AG09319 (cell line): ENCODE measurements at regions not wholly inside any gene's neighbourhood (a gene's known extent, or its start where the extent isn't known, plus 50 kb on each side); places are given as distances from the start of the nearest gene placed in this dataset.
"Not testable (repeated sequence)": the region's sequence is repeated elsewhere in the genome, so short reads cannot be mapped to it uniquely, and the experiment has no call there.

Experiments used
- DNase-seq: peaks from one replicate; pipeline ENCODE4 v3.0.0-alpha.2; 2010; ENCODE audit warnings: low read depth; ENCODE audit errors: extremely low read depth
- TF ChIP-seq, protein P1 (sequence below): IDR thresholded peaks from 2 replicates; pipeline ENCODE4 v1.5.1; 2011; ENCODE audit warnings: low read depth, mild to moderate bottlenecking, inconsistent platforms, low read length, moderate library complexity

- DNase-seq: not testable (repeated sequence)
Observed at GRCh38 chrX:99988532-99988931, 421.5 kb downstream of the PCDH19 start.

- DNase-seq: no peak
Observed at GRCh38 chrX:99973572-99974226, 436.4 kb downstream of the PCDH19 start.

GRCh38 chrX:99939883-99940232, 470.2 kb downstream of the PCDH19 start:
- TF ChIP-seq, protein P1, sequence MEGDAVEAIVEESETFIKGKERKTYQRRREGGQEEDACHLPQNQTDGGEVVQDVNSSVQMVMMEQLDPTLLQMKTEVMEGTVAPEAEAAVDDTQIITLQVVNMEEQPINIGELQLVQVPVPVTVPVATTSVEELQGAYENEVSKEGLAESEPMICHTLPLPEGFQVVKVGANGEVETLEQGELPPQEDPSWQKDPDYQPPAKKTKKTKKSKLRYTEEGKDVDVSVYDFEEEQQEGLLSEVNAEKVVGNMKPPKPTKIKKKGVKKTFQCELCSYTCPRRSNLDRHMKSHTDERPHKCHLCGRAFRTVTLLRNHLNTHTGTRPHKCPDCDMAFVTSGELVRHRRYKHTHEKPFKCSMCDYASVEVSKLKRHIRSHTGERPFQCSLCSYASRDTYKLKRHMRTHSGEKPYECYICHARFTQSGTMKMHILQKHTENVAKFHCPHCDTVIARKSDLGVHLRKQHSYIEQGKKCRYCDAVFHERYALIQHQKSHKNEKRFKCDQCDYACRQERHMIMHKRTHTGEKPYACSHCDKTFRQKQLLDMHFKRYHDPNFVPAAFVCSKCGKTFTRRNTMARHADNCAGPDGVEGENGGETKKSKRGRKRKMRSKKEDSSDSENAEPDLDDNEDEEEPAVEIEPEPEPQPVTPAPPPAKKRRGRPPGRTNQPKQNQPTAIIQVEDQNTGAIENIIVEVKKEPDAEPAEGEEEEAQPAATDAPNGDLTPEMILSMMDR: no peak

More at GRCh38 chrX:99973572-99974226, 436.4 kb downstream of the PCDH19 start:
- TF ChIP-seq, protein P1: no peak

DNA sequence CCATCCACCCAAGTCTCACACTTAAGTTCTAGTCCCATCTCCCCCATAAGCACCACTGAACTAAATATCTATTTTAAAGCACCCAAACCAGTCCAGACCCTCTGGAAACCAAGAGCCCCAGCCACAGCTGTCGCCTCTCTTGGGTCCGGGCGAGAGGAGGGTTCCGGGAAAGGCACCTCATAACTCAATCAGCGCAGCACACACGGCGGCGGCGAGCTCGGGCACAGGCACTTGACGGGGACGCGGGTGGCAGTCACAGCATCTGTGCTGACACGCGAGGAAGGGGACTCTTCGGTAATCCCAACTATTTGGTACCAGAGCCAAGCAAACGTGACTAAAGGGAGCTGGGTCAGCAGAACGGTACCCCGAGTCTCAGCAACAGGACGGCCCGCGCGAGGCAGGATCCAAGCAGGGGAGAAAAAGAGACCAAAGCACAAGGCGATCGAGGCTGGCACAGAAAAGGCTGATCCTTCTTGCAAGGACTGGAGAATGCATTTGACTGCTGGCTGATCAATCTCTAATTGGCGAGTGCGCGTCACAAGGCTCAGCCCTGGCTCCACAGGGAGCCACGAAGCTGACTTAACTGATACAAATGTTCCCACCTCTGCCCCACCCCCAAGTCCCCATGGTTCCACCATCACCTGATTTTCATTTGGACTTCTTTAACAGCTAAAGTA, 470.7 kb downstream of the PCDH19 start:
- not testable (repeated sequence) for DNase-seq

More at GRCh38 chrX:99939883-99940232, 470.2 kb downstream of the PCDH19 start:
- DNase-seq: no peak

GRCh38 chrX:99938464-99938863, 471.6 kb downstream of the PCDH19 start:
- TF ChIP-seq, protein P1: no peak

DNA sequence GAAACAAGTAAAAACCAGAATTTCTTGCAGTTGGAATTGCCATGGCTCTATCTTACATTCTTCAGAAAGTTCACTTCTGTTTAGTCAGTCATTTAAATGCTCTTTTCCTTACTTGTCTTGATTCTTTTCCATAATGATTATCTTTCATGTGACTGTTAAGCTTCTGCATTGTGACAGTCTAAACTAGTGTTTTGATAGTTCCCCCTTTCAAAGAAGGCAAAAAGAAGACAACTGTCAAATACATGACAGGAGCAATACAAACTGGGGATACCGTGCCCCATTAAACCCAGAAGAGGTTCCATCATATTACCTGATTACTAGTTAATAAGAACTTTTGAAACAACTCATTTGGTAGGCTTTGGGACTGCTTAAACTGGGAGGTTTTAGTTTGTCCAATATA, 476.2 kb downstream of the PCDH19 start:
- no peak for DNase-seq
- TF ChIP-seq, protein P1: no peak

More at GRCh38 chrX:99938464-99938863, 471.6 kb downstream of the PCDH19 start:
- no peak for DNase-seq

- TF ChIP-seq, protein P1: no peak
- DNase-seq: no peak
Observed at GRCh38 chrX:99914635-99915034, 495.4 kb downstream of the PCDH19 start.

DNA sequence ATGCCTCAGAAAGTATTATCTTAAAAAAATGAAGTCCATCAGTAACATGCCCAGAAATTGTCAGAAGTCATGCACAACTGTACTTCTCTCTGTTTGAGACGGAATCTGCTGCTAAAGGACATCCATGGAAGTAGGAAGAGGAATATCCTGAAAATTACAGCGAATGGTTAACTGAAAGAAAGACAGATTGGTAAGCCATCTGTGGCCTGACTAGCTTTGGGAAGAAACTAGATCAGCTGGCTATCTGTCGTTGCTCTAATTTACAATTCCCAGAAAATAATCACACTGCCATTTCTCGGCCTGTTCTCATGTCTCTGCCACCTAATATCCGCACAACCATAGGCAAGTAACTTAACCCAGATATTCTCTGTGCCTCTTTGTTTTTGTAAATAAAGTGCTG, 496.5 kb downstream of the PCDH19 start:
- TF ChIP-seq, protein P1: no peak
- no peak for DNase-seq
